GM18519 (cell line): ENCODE measurements at regions not wholly inside any gene's neighbourhood (a gene's known extent, or its start where the extent isn't known, plus 50 kb on each side); places are given as distances from the start of the nearest gene placed in this dataset.
"Not testable (repeated sequence)": the region's sequence is repeated elsewhere in the genome, so short reads cannot be mapped to it uniquely, and the experiment has no call there.

Source experiments
- ATAC-seq: cut with Tn5 transposase; IDR thresholded peaks from one replicate; pipeline ENCODE4 v1.9.1; 2021; ENCODE audit warnings: mild to moderate bottlenecking, moderate library complexity; ENCODE audit not compliant: unreplicated experiment, low FRiP score

- no peak for ATAC-seq
Measured at GRCh38 chr1:219732814-219733491, 120.0 kb upstream of the ZC3H11B start.

- ATAC-seq, result no peak
Measured at GRCh38 chr1:219731771-219732170, 118.9 kb upstream of the ZC3H11B start.

- ATAC-seq, result no peak
Measured at GRCh38 chr1:219726480-219727272, 113.8 kb upstream of the ZC3H11B start.

- no peak for ATAC-seq
Measured at GRCh38 chr1:219724440-219724839, 111.5 kb upstream of the ZC3H11B start.

- no peak for ATAC-seq
Measured at GRCh38 chr1:219717536-219717935, 104.6 kb upstream of the ZC3H11B start.

GRCh38 chr1:219716611-219717114 is 103.8 kb upstream of the ZC3H11B start:
- ATAC-seq, result no peak

GRCh38 chr1:219713981-219714381 is 101.1 kb upstream of the ZC3H11B start:
- no peak for ATAC-seq

GRCh38 chr1:219712506-219712905 is 99.6 kb upstream of the ZC3H11B start:
- no peak for ATAC-seq

GRCh38 chr1:219710529-219711194 is 97.8 kb upstream of the ZC3H11B start:
- no peak for ATAC-seq

- ATAC-seq, result no peak
Measured at GRCh38 chr1:219708919-219709543, 96.1 kb upstream of the ZC3H11B start.

GRCh38 chr1:219707885-219708284 is 95.0 kb upstream of the ZC3H11B start:
- ATAC-seq, result not testable (repeated sequence)

GRCh38 chr1:219704331-219704730 is 91.4 kb upstream of the ZC3H11B start:
- ATAC-seq, result not testable (repeated sequence)

- no peak for ATAC-seq
Measured at GRCh38 chr1:219703368-219703639, 90.4 kb upstream of the ZC3H11B start.

GRCh38 chr1:219701476-219701875 is 88.6 kb upstream of the ZC3H11B start:
- ATAC-seq, result no peak

GRCh38 chr1:219699870-219700269 is 87.0 kb upstream of the ZC3H11B start:
- no peak for ATAC-seq

- ATAC-seq, result no peak
Measured at GRCh38 chr1:219697682-219698081, 84.8 kb upstream of the ZC3H11B start.

- no peak for ATAC-seq
Measured at GRCh38 chr1:219692981-219693380, 80.1 kb upstream of the ZC3H11B start.

- no peak for ATAC-seq
Measured at GRCh38 chr1:219689774-219690173, 76.9 kb upstream of the ZC3H11B start.

GRCh38 chr1:219687779-219688178 is 74.9 kb upstream of the ZC3H11B start:
- ATAC-seq, result no peak

GRCh38 chr1:219686171-219686570 is 73.3 kb upstream of the ZC3H11B start:
- no peak for ATAC-seq

GRCh38 chr1:219682788-219683187 is 69.9 kb upstream of the ZC3H11B start:
- ATAC-seq, result no peak
